DOHH2 (cell line): ENCODE measurements at regions not wholly inside any gene's neighbourhood (a gene's known extent, or its start where the extent isn't known, plus 50 kb on each side); places are given as distances from the start of the nearest gene placed in this dataset.

Experiments used
- H3F3A ChIP-seq: fragments of 200-600 bp; sonication (generic), shearing (Covaris generic); 2 replicates; pipeline ENCODE4 v1.6.0; 2016; ENCODE audit warnings: antibody characterized with exemption, mild to moderate bottlenecking; ENCODE audit not compliant: control insufficient read depth, insufficient read depth
- H3K27ac ChIP-seq: fragments of 200-600 bp; sonication (generic); 2 replicates; pipeline ENCODE4 v1.5.1; 2014; ENCODE audit warnings: low read depth, mild to moderate bottlenecking, low read length, moderate library complexity
- H3K27me3 ChIP-seq: fragments of 200-600 bp; sonication (generic); 2 replicates; pipeline ENCODE4 v1.6.1; 2014; ENCODE audit warnings: mild to moderate bottlenecking, low read length, mixed read lengths; ENCODE audit not compliant: control insufficient read depth
- H3K36me3 ChIP-seq: fragments of 200-600 bp; sonication (generic); 2 replicates; pipeline ENCODE4 v1.6.1; 2014; ENCODE audit warnings: mild to moderate bottlenecking, low read length, moderate library complexity, mixed read lengths; ENCODE audit not compliant: control insufficient read depth
- H3K4me1 ChIP-seq: fragments of 200-600 bp; sonication (generic); 2 replicates; pipeline ENCODE4 v1.6.1; 2014; ENCODE audit warnings: mild to moderate bottlenecking, low read length, mixed read lengths; ENCODE audit not compliant: control insufficient read depth
- H3K4me2 ChIP-seq: fragments of 200-600 bp; sonication (generic); 2 replicates; pipeline ENCODE4 v1.6.0; 2014; ENCODE audit warnings: mild to moderate bottlenecking, low read length, moderate library complexity
- H3K4me3 ChIP-seq: fragments of 200-600 bp; sonication (generic); 2 replicates; pipeline ENCODE4 v1.5.1; 2014; ENCODE audit warnings: mild to moderate bottlenecking, low read length, mixed read lengths
- H3K79me2 ChIP-seq: fragments of 200-600 bp; sonication (generic); 2 replicates; pipeline ENCODE4 v1.6.1; 2014; ENCODE audit warnings: mild to moderate bottlenecking, low read length, mixed read lengths; ENCODE audit not compliant: control insufficient read depth
- H3K9me2 ChIP-seq: fragments of 200-600 bp; sonication (generic); replicated peaks from 2 replicates; pipeline ENCODE4 v1.6.1; 2014; ENCODE audit warnings: mild to moderate bottlenecking, low read length, mixed read lengths; ENCODE audit not compliant: control insufficient read depth
- H3K9me3 ChIP-seq: fragments of 200-600 bp; sonication (generic); 2 replicates; pipeline ENCODE4 v1.6.1; 2014; ENCODE audit warnings: antibody characterized with exemption, low read length, mixed read lengths; ENCODE audit not compliant: control insufficient read depth, insufficient read depth
- H4K20me1 ChIP-seq: fragments of 200-600 bp; sonication (generic); 2 replicates; pipeline ENCODE4 v1.6.0; 2014; ENCODE audit warnings: low read depth, mild to moderate bottlenecking, antibody characterized with exemption, low read length, moderate library complexity; ENCODE audit not compliant: control insufficient read depth, insufficient read depth
- EZH2phosphoT487 ChIP-seq: fragments of 200-600 bp; sonication (generic); IDR thresholded peaks from 2 replicates; pipeline ENCODE4 v1.6.1; 2017; ENCODE audit warnings: borderline replicate concordance, mild to moderate bottlenecking, antibody characterized with exemption, low read length, moderate library complexity, mixed read lengths
- TF ChIP-seq, protein P1 (sequence below): fragments of 200-600 bp; sonication (generic); IDR thresholded peaks from one replicate; pipeline ENCODE4 v1.5.1; 2014; ENCODE audit warnings: antibody characterized with exemption, mild to moderate bottlenecking, low read depth, low read length; ENCODE audit not compliant: poor library complexity, severe bottlenecking

DNA sequence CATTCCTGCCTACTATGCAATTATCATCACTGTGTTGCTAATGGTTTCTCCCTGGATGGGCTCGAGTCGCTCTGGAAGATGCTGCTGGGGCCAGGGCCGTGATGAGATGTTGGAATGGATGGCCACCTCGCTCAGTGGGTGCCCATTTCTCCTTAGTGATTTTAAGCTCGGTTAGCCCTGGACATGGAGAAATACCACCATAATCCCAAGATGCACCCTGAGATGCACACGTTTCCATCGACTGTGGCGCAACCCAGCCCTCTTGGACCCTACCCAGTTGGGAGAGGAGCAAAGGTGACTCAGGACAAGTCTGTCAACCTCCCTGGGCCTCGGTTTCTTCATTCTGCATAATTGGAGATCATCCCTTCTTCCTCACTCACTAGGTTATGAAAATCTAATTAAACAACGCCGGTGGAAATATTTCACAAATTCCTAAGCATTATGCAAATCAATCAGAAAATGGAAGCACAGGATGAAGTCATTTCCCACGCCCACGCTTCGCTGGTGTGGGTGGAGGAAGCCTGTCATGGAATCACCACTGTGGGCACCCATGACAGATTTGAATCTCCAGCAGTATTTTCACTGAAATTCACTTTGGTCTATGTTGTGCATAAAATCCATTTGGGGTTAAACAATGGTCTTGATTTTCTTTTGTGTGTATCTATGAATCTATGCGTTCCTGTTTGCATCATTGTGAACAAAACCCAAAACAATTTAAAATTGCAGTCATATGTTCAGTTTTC is 195.2 kb downstream of the AXIN2 start:
- Histone ChIP-seq H3K27me3 (no peaks in the 10 kb centered on the region), H3K27ac (no peak overlapping the region), H3F3A (no peaks in the 10 kb centered on the region), H3K9me3 (no peaks in the 10 kb centered on the region), H3K4me3 (no peak overlapping the region), H4K20me1 (no peaks in the 10 kb centered on the region), H3K36me3 (no peaks in the 10 kb centered on the region), H3K4me1 (no peaks in the 10 kb centered on the region), H3K4me2 (no peak overlapping the region), H3K9me2 (no peaks in the 10 kb centered on the region), H3K79me2 (no peaks in the 10 kb centered on the region)
- TF ChIP-seq EZH2phosphoT487, result no peak
- TF ChIP-seq, protein P1, sequence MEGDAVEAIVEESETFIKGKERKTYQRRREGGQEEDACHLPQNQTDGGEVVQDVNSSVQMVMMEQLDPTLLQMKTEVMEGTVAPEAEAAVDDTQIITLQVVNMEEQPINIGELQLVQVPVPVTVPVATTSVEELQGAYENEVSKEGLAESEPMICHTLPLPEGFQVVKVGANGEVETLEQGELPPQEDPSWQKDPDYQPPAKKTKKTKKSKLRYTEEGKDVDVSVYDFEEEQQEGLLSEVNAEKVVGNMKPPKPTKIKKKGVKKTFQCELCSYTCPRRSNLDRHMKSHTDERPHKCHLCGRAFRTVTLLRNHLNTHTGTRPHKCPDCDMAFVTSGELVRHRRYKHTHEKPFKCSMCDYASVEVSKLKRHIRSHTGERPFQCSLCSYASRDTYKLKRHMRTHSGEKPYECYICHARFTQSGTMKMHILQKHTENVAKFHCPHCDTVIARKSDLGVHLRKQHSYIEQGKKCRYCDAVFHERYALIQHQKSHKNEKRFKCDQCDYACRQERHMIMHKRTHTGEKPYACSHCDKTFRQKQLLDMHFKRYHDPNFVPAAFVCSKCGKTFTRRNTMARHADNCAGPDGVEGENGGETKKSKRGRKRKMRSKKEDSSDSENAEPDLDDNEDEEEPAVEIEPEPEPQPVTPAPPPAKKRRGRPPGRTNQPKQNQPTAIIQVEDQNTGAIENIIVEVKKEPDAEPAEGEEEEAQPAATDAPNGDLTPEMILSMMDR, result no peak

DNA sequence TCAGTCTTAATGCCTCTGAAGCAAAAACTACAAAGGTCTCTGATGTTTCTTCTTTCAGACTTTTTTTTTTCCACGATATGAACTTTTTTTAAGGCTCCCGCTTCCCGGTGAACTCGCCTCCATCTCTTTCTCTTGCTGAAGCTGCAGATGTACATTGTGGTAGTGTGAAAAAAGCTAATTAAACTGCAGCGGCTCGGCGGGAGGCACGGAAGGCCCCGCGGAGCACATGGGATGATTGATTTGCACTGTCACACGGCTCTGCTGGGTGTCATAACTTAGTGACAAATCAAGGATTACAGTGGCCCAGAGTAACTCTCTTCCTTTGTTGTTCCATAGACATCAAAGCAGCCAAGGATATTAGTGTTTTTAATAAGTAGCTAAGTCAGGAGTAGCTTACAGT is 196.3 kb downstream of the AXIN2 start:
- Histone ChIP-seq H3K9me2 (no peaks in the 10 kb centered on the region), H3K27me3 (no peaks in the 10 kb centered on the region), H3K4me3 (no peak overlapping the region), H3K4me2 (no peak overlapping the region), H3K9me3 (no peaks in the 10 kb centered on the region), H3K36me3 (no peaks in the 10 kb centered on the region), H4K20me1 (no peaks in the 10 kb centered on the region), H3K27ac (no peak overlapping the region), H3K4me1 (no peaks in the 10 kb centered on the region), H3F3A (no peaks in the 10 kb centered on the region), H3K79me2 (no peaks in the 10 kb centered on the region)
- TF ChIP-seq, protein P1, result no peak

DNA sequence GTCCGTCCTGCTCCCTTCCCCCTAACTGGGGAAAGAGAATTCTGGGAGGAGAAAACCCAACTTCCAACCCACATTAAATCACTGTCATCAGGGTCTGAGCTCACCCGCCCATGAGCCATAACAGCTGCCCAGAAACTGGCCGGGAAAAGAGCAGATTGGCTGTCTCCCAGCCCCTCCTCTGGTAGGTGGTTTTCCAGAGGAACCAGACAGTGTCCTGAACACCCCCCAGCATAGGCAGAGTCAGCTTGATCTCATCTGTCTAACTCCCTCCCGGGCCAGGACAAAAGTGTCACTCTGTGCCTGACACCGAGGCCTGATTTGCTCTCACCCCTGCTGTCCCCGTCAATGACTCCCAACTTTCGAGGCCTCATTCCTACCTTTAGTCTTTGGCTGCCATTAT is 197.0 kb downstream of the AXIN2 start:
- Histone ChIP-seq H3K9me2 (no peaks in the 10 kb centered on the region), H4K20me1 (no peaks in the 10 kb centered on the region), H3K27ac (no peak overlapping the region), H3K79me2 (no peaks in the 10 kb centered on the region), H3K36me3 (no peaks in the 10 kb centered on the region), H3K27me3 (no peaks in the 10 kb centered on the region), H3K4me2 (no peak overlapping the region), H3K9me3 (no peaks in the 10 kb centered on the region), H3K4me3 (no peak overlapping the region), H3F3A (no peaks in the 10 kb centered on the region), H3K4me1 (no peaks in the 10 kb centered on the region)
- TF ChIP-seq, protein P1, result no peak
- no peak for TF ChIP-seq EZH2phosphoT487
